ENCODE measurements at regions not wholly inside any gene's neighbourhood (a gene's known extent, or its start where the extent isn't known, plus 50 kb on each side); places are given as distances from the start of the nearest gene placed in this dataset.

DNA sequence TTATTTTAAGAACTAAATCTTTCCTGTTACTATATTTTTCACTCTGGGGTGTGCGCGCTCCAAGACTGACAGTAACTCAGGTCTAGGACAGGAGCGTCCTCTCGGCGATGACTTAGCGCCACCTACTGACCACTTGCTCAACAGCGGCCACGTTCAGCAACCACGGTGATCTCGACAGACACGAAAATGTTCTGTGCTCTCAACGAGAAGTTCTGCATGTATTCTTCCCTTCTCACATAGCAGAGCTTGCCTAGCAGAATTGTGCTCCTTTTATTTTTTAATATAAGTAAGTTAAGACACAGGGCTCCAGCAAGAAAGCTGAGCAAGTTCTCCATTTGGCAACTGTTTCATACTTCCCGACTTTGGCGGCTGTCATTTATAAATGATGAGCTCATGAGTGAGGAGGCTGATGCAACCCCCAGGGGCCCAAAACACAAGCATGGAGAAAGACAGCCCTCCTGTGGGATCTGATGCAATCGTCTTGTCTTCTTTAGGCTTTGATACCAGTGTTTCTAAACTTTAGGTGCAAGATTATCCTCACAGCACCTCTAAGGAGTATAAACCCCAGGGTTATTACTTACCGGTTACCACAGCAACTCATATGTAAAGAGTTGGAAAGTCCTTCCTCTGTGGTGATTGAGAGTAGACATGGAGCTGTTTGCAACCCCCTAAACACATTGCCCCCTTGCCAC lies 92.6 kb downstream of the HHIPL2 start:
- no peak overlapping the region for H3K27ac ChIP-seq (ENCODE audit: insufficient read depth, low read depth, low read length, poor library complexity, severe bottlenecking)
- H3K27me3 ChIP-seq (ENCODE audit: control insufficient read depth, insufficient read depth, low read length, poor library complexity, severe bottlenecking): no peaks in the 10 kb centered on the region
- no peaks in the 10 kb centered on the region for H3K4me1 ChIP-seq (ENCODE audit: control insufficient read depth, insufficient read depth, low read length)
- 17 to 22% methylated on average over 15 of the region's 16 CpGs for WGBS, 2 experiments
- no peaks in the 10 kb centered on the region for H3K36me3 ChIP-seq (ENCODE audit: control insufficient read depth, insufficient read depth, low read length)
- no peaks in the 10 kb centered on the region for H3K9me3 ChIP-seq (ENCODE audit: control insufficient read depth, low read length)
- H3K4me3 ChIP-seq (ENCODE audit: insufficient read depth, low read depth, low read length): no peak overlapping the region

DNA sequence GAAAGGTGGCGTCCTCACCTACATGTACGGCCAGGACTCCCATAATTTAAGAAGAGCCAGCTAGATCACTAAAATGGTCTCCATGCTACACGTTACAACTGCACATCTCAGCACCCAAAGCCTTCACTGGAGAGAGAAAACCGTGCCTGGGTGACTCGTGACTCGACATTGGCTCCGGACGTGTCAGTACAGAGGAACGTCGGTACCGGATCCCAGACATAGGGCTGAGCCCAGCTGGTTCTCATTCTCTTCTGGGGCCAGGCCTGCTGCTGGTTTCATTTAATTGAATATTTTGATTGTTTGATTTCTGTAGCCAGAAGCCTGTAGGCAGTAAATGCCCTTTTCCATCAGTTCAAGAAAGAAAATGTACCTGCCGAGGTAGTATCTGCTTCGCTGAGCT lies 93.1 kb downstream of the HHIPL2 start:
- no peak overlapping the region for H3K4me3 ChIP-seq (ENCODE audit: insufficient read depth, low read depth, low read length)
- 56 to 63% methylated on average over 13 of the region's 13 CpGs for WGBS, 2 experiments
- H3K27ac ChIP-seq (ENCODE audit: insufficient read depth, low read depth, low read length, poor library complexity, severe bottlenecking): no peak overlapping the region
- H3K36me3 ChIP-seq (ENCODE audit: control insufficient read depth, insufficient read depth, low read length): no peaks in the 10 kb centered on the region
- H3K9me3 ChIP-seq (ENCODE audit: control insufficient read depth, low read length): no peaks in the 10 kb centered on the region
- H3K27me3 ChIP-seq (ENCODE audit: control insufficient read depth, insufficient read depth, low read length, poor library complexity, severe bottlenecking): no peaks in the 10 kb centered on the region
- no peaks in the 10 kb centered on the region for H3K4me1 ChIP-seq (ENCODE audit: control insufficient read depth, insufficient read depth, low read length)

DNA sequence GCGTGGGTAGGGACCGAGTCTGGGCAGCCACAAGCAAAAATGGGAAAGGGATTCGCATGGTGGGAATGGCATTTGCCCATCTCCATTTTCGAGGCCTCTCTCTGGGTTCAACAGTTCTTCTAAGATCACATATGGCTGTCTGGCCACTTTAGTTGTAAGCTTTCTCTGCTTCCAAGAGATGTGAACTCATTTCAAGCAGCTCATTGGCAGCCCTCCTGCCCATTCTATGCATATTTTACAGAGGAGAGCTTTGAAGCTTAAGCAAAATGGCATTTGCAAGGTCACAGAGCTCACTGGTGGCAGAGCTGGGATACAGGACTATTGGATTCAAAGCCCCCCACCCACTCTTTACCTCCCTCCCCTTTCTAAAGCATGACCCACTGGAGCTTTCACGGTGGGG lies 93.7 kb downstream of the HHIPL2 start:
- Histone ChIP-seq H3K9me3 (ENCODE audit: control insufficient read depth, low read length) (no peaks in the 10 kb centered on the region), H3K27me3 (ENCODE audit: control insufficient read depth, insufficient read depth, low read length, poor library complexity, severe bottlenecking) (no peaks in the 10 kb centered on the region), H3K36me3 (ENCODE audit: control insufficient read depth, insufficient read depth, low read length) (no peaks in the 10 kb centered on the region), H3K4me3 (ENCODE audit: insufficient read depth, low read depth, low read length) (no peak overlapping the region), H3K27ac (ENCODE audit: insufficient read depth, low read depth, low read length, poor library complexity, severe bottlenecking) (no peak overlapping the region), H3K4me1 (ENCODE audit: control insufficient read depth, insufficient read depth, low read length) (no peaks in the 10 kb centered on the region)
- WGBS, 2 experiments: 92 to 94% methylated on average over 5 of the region's 5 CpGs

DNA sequence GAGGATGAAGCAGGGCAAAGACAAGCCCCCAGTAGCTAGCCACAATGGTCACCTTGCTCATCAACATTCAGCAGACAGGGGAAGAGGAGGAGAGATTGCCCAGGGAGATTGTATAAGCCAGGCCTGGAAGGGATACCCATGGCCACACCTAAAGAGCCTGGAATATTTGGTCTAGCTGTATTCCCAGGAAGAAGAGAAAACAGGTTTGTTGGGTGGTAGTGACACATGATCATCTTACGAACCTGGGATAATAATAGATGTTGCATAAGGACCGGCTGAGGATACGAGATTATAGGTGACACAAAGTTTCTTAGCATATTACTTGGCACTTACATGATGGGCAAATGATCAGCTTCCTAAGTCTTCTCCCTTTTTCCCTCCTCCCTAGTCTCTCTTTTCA lies 95.9 kb downstream of the HHIPL2 start:
- no peaks in the 10 kb centered on the region for H3K9me3 ChIP-seq (ENCODE audit: control insufficient read depth, low read length)
- no peaks in the 10 kb centered on the region for H3K4me1 ChIP-seq (ENCODE audit: control insufficient read depth, insufficient read depth, low read length)
- no peak overlapping the region for H3K27ac ChIP-seq (ENCODE audit: insufficient read depth, low read depth, low read length, poor library complexity, severe bottlenecking)
- WGBS, 2 experiments: 77 to 86% methylated on average over 3 of the region's 3 CpGs
- H3K36me3 ChIP-seq (ENCODE audit: control insufficient read depth, insufficient read depth, low read length): no peaks in the 10 kb centered on the region
- H3K27me3 ChIP-seq (ENCODE audit: control insufficient read depth, insufficient read depth, low read length, poor library complexity, severe bottlenecking): no peaks in the 10 kb centered on the region
- H3K4me3 ChIP-seq (ENCODE audit: insufficient read depth, low read depth, low read length): no peak overlapping the region

DNA sequence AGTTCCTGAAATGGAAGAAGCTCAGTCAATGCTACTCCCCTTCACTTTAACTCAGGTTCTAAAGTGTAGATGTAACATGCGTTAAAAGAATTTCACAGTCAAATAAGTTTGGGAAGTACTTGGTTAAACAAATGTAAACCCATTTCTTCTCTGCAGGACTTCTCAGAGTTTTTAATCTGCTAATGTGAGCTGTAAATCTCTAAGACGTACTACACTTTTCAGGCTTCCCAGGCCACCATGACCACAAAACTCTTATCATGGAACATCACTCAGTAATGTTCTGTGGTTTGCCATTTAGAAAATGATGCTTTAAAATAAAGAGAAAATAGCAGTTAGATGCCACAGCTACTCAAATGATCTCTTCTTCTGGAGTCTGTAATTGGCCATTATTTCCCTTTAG lies 104.3 kb downstream of the HHIPL2 start:
- no peaks in the 10 kb centered on the region for H3K36me3 ChIP-seq (ENCODE audit: control insufficient read depth, insufficient read depth, low read length)
- H3K27ac ChIP-seq (ENCODE audit: insufficient read depth, low read depth, low read length, poor library complexity, severe bottlenecking): no peak overlapping the region
- H3K9me3 ChIP-seq (ENCODE audit: control insufficient read depth, low read length): no peaks in the 10 kb centered on the region
- H3K4me3 ChIP-seq (ENCODE audit: insufficient read depth, low read depth, low read length): no peak overlapping the region
- 91 to 100% methylated on average over 1 to 2 of the region's 2 CpGs for WGBS, 2 experiments
- H3K4me1 ChIP-seq (ENCODE audit: control insufficient read depth, insufficient read depth, low read length): peaks cover 7% of the 10 kb centered on the region
- H3K27me3 ChIP-seq (ENCODE audit: control insufficient read depth, insufficient read depth, low read length, poor library complexity, severe bottlenecking): no peaks in the 10 kb centered on the region

DNA sequence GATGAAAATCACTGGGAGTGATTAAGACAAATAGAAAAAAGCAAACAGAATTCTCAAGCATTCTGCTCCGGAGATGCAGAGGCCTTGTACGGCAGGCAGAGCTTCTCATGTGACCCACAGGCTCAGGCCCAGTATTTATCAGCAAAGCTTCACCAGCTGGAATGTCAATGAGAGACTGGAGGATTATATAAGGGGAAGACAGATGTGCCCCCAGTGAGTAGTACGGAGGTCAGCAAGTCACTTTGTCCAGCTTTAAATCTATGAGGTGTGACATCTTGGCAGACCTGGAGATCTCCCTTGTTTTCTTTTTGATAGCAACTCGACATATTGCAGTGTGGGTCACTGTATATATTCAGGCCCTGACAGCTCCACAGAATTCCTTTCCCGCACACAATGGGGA lies 106.8 kb downstream of the HHIPL2 start:
- Histone ChIP-seq H3K27me3 (ENCODE audit: control insufficient read depth, insufficient read depth, low read length, poor library complexity, severe bottlenecking) (no peaks in the 10 kb centered on the region), H3K27ac (ENCODE audit: insufficient read depth, low read depth, low read length, poor library complexity, severe bottlenecking) (no peak overlapping the region), H3K36me3 (ENCODE audit: control insufficient read depth, insufficient read depth, low read length) (no peaks in the 10 kb centered on the region), H3K4me1 (ENCODE audit: control insufficient read depth, insufficient read depth, low read length) (peaks cover 7% of the 10 kb centered on the region), H3K4me3 (ENCODE audit: insufficient read depth, low read depth, low read length) (no peak overlapping the region), H3K9me3 (ENCODE audit: control insufficient read depth, low read length) (no peaks in the 10 kb centered on the region)
- 86 to 90% methylated on average over 5 of the region's 5 CpGs for WGBS, 2 experiments

DNA sequence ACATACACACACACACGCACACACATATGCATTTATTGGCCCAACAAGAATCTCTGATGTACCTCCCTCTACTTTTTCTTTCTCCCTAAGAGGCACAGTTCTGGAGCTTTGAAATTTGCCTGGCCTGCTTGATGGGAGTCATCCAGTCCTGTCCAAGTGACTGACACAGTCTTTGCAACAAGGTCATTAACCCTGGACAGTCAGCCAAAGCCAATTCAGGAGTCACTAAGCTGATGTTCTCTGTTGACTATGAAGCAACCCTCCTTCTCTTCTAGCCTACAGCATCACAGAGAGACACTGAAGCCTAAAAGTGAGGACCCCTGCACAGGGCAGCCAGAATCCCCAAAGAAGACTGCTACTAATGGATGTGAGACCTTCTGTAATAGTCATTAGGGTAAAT lies 123.1 kb downstream of the HHIPL2 start:
- no peak overlapping the region for H3K4me3 ChIP-seq (ENCODE audit: insufficient read depth, low read depth, low read length)
- 89 to 95% methylated on average over 1 of the region's 1 CpG for WGBS, 2 experiments
- no peaks in the 10 kb centered on the region for H3K27me3 ChIP-seq (ENCODE audit: control insufficient read depth, insufficient read depth, low read length, poor library complexity, severe bottlenecking)
- no peaks in the 10 kb centered on the region for H3K9me3 ChIP-seq (ENCODE audit: control insufficient read depth, low read length)
- no peaks in the 10 kb centered on the region for H3K4me1 ChIP-seq (ENCODE audit: control insufficient read depth, insufficient read depth, low read length)
- H3K27ac ChIP-seq (ENCODE audit: insufficient read depth, low read depth, low read length, poor library complexity, severe bottlenecking): no peak overlapping the region
- H3K36me3 ChIP-seq (ENCODE audit: control insufficient read depth, insufficient read depth, low read length): no peaks in the 10 kb centered on the region

DNA sequence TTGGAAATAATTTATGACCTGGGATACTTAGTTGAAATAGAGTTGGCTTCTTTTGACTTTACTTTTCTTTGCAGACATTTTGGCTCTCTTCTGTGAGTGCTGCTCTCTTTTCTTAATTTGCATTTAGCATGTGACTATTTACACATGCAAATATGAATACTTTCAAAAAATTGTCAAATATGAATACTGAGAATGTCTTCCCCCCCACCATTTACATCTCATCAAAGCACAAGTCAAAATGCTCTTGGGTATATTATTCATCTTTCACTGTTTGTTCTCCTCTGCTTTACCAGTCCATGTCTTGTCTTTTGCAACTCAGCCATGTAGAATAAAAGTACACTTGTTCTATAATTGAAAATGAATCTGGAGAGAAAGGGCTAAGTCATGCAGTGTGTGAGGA lies 126.5 kb downstream of the HHIPL2 start:
- Histone ChIP-seq H3K36me3 (ENCODE audit: control insufficient read depth, insufficient read depth, low read length) (no peaks in the 10 kb centered on the region), H3K27ac (ENCODE audit: insufficient read depth, low read depth, low read length, poor library complexity, severe bottlenecking) (no peak overlapping the region), H3K27me3 (ENCODE audit: control insufficient read depth, insufficient read depth, low read length, poor library complexity, severe bottlenecking) (no peaks in the 10 kb centered on the region)

DNA sequence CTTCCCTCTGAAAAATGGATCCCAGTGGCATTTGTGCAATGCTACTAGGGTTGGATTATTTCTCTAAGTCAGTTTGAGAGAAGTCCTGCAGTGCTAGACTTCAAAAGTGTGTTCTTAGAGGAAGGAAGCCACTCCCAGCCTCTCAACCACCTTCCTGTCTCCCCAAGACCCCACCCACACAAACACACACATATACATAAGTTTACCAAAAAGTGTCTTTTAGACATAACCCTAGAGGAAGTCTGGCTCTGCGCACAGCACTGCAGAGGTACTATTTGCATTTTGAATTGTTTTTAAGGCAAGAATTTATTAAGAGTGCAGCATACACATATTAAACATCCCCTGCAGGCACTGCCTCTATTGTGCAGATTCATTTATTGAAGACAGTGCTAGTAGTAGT lies 127.3 kb downstream of the HHIPL2 start:
- H3K4me1 ChIP-seq (ENCODE audit: control insufficient read depth, insufficient read depth, low read length): no peaks in the 10 kb centered on the region
- H3K36me3 ChIP-seq (ENCODE audit: control insufficient read depth, insufficient read depth, low read length): no peaks in the 10 kb centered on the region
- WGBS, 2 experiments: 100% methylated on average over 1 of the region's 1 CpG; no CpG with 5 or more reads in 1 of the 2 experiments
- H3K9me3 ChIP-seq (ENCODE audit: control insufficient read depth, low read length): no peaks in the 10 kb centered on the region
- H3K4me3 ChIP-seq (ENCODE audit: insufficient read depth, low read depth, low read length): no peak overlapping the region
- no peaks in the 10 kb centered on the region for H3K27me3 ChIP-seq (ENCODE audit: control insufficient read depth, insufficient read depth, low read length, poor library complexity, severe bottlenecking)
- H3K27ac ChIP-seq (ENCODE audit: insufficient read depth, low read depth, low read length, poor library complexity, severe bottlenecking): no peak overlapping the region

More for the DNA sequence above, 126.5 kb downstream of the HHIPL2 start:
- no peaks in the 10 kb centered on the region for H3K4me1 ChIP-seq (ENCODE audit: control insufficient read depth, insufficient read depth, low read length)
- H3K9me3 ChIP-seq (ENCODE audit: control insufficient read depth, low read length): no peaks in the 10 kb centered on the region
- H3K4me3 ChIP-seq (ENCODE audit: insufficient read depth, low read depth, low read length): no peak overlapping the region

DNA sequence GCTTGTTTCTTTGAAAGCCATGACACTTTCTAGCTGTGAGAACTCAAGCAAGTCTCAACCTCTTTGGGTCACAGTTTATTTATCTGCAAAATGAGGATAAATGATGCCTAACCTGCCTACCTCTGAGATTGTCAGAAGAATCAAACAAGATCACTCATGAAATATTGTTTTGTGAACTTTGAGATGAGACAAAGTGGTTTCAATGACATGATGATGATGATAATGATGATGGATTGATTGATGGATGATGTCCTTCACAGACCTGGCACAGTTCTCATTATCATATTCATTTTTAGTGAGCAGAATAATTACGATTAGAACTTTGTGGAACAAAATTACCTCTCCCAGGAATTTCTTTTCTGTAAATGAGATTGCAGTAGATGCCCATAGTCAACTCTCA lies 129.2 kb downstream of the HHIPL2 start:
- H3K4me1 ChIP-seq (ENCODE audit: control insufficient read depth, insufficient read depth, low read length): no peaks in the 10 kb centered on the region
- no peaks in the 10 kb centered on the region for H3K36me3 ChIP-seq (ENCODE audit: control insufficient read depth, insufficient read depth, low read length)
- WGBS, 2 experiments: 100% methylated on average over 1 of the region's 1 CpG
- H3K27ac ChIP-seq (ENCODE audit: insufficient read depth, low read depth, low read length, poor library complexity, severe bottlenecking): no peak overlapping the region
- H3K27me3 ChIP-seq (ENCODE audit: control insufficient read depth, insufficient read depth, low read length, poor library complexity, severe bottlenecking): no peaks in the 10 kb centered on the region
- H3K9me3 ChIP-seq (ENCODE audit: control insufficient read depth, low read length): no peaks in the 10 kb centered on the region
- no peak overlapping the region for H3K4me3 ChIP-seq (ENCODE audit: insufficient read depth, low read depth, low read length)

DNA sequence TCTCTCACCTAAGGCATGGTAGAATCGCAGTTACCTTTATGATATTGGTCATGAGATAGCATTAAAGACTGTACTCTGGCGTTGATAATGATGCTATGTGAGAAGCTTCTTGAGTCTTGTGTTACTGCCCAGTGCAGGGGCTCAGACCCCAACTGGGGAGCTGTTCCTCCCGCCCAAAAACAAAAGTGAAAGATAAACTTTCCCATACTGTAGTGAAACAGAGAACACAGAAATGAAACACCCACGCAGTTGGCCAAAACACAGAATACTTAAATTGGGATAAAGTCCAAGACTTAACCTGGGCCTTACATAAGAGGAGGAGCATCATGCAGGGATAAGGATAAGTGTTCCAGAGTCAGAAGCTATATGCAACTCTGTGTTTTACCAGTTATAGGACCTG lies 130.6 kb downstream of the HHIPL2 start:
- Histone ChIP-seq H3K4me3 (ENCODE audit: insufficient read depth, low read depth, low read length) (no peak overlapping the region), H3K4me1 (ENCODE audit: control insufficient read depth, insufficient read depth, low read length) (no peaks in the 10 kb centered on the region), H3K27ac (ENCODE audit: insufficient read depth, low read depth, low read length, poor library complexity, severe bottlenecking) (no peak overlapping the region), H3K36me3 (ENCODE audit: control insufficient read depth, insufficient read depth, low read length) (no peaks in the 10 kb centered on the region), H3K27me3 (ENCODE audit: control insufficient read depth, insufficient read depth, low read length, poor library complexity, severe bottlenecking) (no peaks in the 10 kb centered on the region), H3K9me3 (ENCODE audit: control insufficient read depth, low read length) (no peaks in the 10 kb centered on the region)
- WGBS, 2 experiments: 93 to 94% methylated on average over 4 of the region's 4 CpGs
